ENCODE measurements at regions not wholly inside any gene's neighbourhood (a gene's known extent, or its start where the extent isn't known, plus 50 kb on each side); places are given as distances from the start of the nearest gene placed in this dataset.

DNA sequence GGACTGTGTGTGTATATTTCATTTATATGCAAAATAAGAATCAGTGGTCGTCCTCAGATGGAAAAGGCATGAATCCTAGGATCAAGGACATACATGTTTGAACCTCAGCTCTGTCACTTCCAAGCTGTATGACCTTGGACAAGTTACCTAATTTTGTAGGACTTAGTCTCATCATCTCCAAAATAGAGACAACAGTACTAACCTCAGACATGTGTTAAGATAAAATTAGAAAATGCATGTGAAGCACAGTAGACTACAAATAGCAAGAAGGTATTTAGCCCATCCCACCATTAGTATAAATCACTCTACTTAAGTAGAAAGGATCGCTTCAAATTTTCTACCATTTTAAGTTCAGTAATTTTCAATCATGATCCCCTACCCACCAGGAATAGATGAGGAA is 309.8 kb downstream of the ZEB2 start:
- TF ChIP-seq, protein P1, sequence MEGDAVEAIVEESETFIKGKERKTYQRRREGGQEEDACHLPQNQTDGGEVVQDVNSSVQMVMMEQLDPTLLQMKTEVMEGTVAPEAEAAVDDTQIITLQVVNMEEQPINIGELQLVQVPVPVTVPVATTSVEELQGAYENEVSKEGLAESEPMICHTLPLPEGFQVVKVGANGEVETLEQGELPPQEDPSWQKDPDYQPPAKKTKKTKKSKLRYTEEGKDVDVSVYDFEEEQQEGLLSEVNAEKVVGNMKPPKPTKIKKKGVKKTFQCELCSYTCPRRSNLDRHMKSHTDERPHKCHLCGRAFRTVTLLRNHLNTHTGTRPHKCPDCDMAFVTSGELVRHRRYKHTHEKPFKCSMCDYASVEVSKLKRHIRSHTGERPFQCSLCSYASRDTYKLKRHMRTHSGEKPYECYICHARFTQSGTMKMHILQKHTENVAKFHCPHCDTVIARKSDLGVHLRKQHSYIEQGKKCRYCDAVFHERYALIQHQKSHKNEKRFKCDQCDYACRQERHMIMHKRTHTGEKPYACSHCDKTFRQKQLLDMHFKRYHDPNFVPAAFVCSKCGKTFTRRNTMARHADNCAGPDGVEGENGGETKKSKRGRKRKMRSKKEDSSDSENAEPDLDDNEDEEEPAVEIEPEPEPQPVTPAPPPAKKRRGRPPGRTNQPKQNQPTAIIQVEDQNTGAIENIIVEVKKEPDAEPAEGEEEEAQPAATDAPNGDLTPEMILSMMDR (IDR thresholded peaks at IDR 0.05) = no peak
- ATAC-seq (ENCODE audit: low FRiP score) = no peak
- DNase-seq (ENCODE audit: low spot score) = no peak

DNA sequence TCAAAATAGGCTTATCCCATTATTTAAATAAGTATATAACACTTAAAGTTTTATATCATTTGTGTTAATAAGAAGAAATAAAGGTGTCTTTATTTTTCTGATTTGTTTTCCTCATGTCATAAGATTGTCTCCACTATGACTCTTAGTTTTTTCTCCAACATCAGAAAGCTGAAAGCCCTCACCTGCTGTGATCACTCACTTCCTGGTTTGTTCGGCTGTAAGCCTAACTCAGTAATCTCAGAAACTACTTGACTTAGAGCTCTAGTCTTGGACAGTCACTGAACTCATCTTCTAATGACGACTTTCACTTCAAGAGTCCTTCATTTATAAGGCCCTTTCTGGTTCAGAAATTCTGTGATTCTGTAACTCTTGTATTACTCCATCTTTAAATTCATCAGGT is 311.0 kb downstream of the ZEB2 start:
- DNase-seq (ENCODE audit: low spot score) = no peak
- ATAC-seq (ENCODE audit: low FRiP score) = no peak
- TF ChIP-seq, protein P1 (IDR thresholded peaks at IDR 0.05) = no peak

DNA sequence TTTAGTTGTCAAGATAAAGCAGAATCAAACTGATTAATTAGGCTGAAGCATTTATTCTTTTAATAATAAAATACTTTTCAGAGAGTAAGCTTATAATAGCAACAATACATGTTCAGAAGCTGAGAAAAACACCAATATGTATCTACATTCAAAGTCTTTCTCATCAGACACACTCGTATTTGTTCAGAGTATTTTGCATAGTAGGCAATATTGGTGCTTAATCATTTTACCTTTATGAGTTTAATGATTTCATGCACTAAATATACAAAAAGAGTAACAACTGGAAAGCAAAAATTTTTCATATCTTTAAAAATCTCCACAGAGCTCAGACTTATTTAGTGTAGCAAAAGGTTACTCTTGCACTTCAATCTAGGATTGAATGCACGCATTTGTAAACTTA is 313.9 kb downstream of the ZEB2 start:
- TF ChIP-seq, protein P1 (IDR thresholded peaks at IDR 0.05) = no peak
- DNase-seq (ENCODE audit: low spot score) = no peak
- ATAC-seq (ENCODE audit: low FRiP score) = no peak

DNA sequence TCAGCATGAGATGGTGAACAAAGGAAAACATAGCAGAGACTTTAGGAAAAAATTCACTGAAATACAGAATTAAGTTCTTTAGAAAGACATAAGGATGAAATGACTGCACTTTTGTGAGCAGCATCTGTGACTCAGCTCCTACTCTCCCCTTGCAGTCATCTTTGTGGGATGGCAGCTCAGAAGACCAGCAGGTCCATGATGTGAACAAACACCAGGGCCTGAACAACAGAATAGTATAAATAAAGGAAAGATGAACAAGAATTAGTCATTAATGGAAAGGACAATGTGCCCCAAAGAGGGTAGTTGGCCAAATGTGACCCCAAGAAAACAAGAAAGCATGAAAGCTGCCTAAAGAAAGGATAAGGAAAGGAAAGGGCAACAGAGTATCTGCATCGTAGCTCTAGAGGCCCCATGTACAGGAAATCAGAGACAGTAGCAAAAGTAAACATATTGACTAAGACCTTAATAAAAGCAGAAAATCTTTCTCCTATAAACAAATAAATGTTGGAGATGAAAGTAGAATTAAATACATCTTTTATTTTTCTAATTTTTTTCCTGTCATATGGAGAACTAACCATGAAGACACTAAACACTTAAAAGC is 318.0 kb downstream of the ZEB2 start:
- no peak for DNase-seq (ENCODE audit: low spot score)
- TF ChIP-seq, protein P1 (IDR thresholded peaks at IDR 0.05) = no peak
- no peak for ATAC-seq (ENCODE audit: low FRiP score)

DNA sequence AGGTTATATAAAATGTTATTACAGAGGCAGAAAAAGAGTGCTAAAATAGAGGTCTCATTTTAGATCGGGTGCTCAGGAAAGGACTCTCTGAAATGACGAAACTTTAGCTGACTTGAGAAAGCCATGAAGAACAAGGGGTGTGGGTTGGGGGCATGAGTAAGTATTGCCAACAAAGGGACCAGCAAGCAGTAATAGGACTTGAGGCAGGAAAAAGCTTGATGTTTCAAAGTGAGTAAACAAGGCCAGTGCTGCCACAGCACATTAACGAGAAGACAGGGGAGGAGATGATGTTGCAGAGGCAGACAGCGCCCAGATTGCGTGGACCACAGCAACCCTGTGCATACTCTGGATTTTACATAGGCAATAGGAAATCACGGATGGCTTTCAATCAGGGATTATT is 318.8 kb downstream of the ZEB2 start:
- ATAC-seq (ENCODE audit: low FRiP score) = no peak
- TF ChIP-seq, protein P1 (IDR thresholded peaks at IDR 0.05) = no peak

DNA sequence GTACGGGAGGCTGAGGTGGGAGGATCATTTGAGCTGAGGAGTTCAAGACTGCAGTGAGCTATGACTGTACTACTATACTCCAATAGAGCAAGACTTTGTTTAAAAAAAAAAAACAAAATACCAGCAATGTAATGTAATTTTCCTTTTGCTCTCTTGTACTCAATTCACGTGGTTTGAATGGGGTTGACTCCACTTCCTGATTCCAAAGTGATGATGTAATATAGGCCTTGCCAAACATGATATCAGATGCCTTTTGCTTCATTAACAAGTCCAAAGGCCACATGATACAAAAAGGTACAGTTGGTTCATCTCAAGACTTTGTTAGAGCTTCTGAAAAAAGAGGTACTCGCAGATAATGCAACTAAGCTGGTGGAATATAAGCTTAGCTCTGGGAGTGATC is 321.8 kb downstream of the ZEB2 start:
- ATAC-seq (ENCODE audit: low FRiP score) (no peak), DNase-seq (ENCODE audit: low spot score) (no peak)
- TF ChIP-seq, protein P1 (IDR thresholded peaks at IDR 0.05) = no peak

More for the DNA sequence above, 318.8 kb downstream of the ZEB2 start:
- DNase-seq (ENCODE audit: low spot score) = no peak

DNA sequence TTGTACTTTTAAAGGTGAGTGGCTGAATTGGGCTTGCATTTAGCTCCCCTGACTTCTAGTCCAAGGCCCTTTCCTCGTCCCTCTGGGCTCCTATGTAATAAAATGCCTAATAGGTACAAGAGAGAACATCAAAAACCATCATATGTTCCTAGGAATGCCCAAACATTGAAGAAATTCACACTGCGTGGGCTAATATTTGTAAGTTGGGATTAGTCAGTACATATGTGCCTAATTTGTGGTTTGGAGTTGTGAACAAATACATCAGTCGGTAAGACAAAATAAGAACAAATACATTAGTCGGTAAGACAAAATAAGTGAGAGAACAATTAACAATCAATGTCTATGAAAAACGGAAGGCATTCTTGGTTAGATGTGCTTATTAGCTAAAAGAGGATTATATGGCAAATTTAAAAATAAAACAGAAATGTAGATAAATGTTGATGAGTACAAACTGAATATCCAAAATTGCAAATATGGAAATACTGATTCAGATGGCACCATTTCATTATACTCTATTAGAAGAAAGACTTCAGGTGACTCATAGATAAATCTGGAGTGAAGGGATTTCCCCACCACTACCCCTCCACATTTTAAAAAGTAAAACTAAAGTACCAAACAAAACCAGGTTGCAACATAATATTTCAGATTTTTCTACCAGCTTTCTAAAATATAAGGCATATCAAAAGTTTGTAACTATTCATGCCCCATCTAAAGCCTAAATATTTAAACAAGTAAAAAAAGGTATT is 325.4 kb downstream of the ZEB2 start:
- no peak for ATAC-seq (ENCODE audit: low FRiP score)
- TF ChIP-seq, protein P1 (IDR thresholded peaks at IDR 0.05) = no peak
- DNase-seq (ENCODE audit: low spot score) = no peak

Measured in omental fat pad (tissue), 3 donors.